ENCODE measurements at regions not wholly inside any gene's neighbourhood (a gene's known extent, or its start where the extent isn't known, plus 50 kb on each side); places are given as distances from the start of the nearest gene placed in this dataset.

GRCh38 chr10:52633266-52633665, 139.3 kb downstream of the MBL2 start:
- ATAC-seq = no peak
- TF ChIP-seq ZFP3 (CRISPR knock-in tag; IDR thresholded peaks at IDR 0.05) (no peak), CSDC2 (CRISPR knock-in tag; IDR thresholded peaks at IDR 0.05) (no peak), ZNF70 (CRISPR knock-in tag; IDR thresholded peaks at IDR 0.05) (no peak), ARNTL (CRISPR knock-in tag; IDR thresholded peaks at IDR 0.05; ENCODE audit: borderline replicate concordance, low read depth) (no peak), BACH2 (CRISPR knock-in tag; IDR thresholded peaks at IDR 0.05; ENCODE audit: borderline replicate concordance) (no peak), ISL1 (CRISPR knock-in tag; IDR thresholded peaks at IDR 0.05) (no peak), PATZ1 (CRISPR knock-in tag; IDR thresholded peaks at IDR 0.05; ENCODE audit: borderline replicate concordance) (no peak), CREB5 (CRISPR knock-in tag; IDR thresholded peaks at IDR 0.05; ENCODE audit: low read depth) (no peak), ZC3H10 (CRISPR knock-in tag; IDR thresholded peaks at IDR 0.05) (no peak), TSHZ2 (CRISPR knock-in tag; IDR thresholded peaks at IDR 0.05) (no peak), POU6F1 (CRISPR knock-in tag; IDR thresholded peaks at IDR 0.05; ENCODE audit: borderline replicate concordance, low read depth) (no peak), RARB (CRISPR knock-in tag; IDR thresholded peaks at IDR 0.05) (no peak), TOX (CRISPR knock-in tag; IDR thresholded peaks at IDR 0.05; ENCODE audit: borderline replicate concordance) (no peak)

- TF ChIP-seq CSRNP3 (CRISPR knock-in tag; IDR thresholded peaks at IDR 0.05) (no peak), ISL1 (CRISPR knock-in tag; IDR thresholded peaks at IDR 0.05) (no peak), SNAI2 (CRISPR knock-in tag; IDR thresholded peaks at IDR 0.05) (no peak), TOX (CRISPR knock-in tag; IDR thresholded peaks at IDR 0.05; ENCODE audit: borderline replicate concordance) (no peak), RARB (CRISPR knock-in tag; IDR thresholded peaks at IDR 0.05) (no peak), TCF4 (CRISPR knock-in tag; IDR thresholded peaks at IDR 0.05; ENCODE audit: borderline replicate concordance) (no peak)
- ATAC-seq = no peak
These were observed 136.9 kb downstream of the MBL2 start for GRCh38 chr10:52635651-52636050.

GRCh38 chr10:52636874-52637273, 135.7 kb downstream of the MBL2 start:
- TF ChIP-seq ZNF8 (CRISPR knock-in tag; IDR thresholded peaks at IDR 0.05) = peak; percentile 87
- TF ChIP-seq CSDC2 (CRISPR knock-in tag; IDR thresholded peaks at IDR 0.05) = no peak
- TF ChIP-seq CSRNP3 (CRISPR knock-in tag; IDR thresholded peaks at IDR 0.05) = no peak
- TF ChIP-seq ZNF70 (CRISPR knock-in tag; IDR thresholded peaks at IDR 0.05) = no peak
- no peak for ATAC-seq

- ATAC-seq = no peak
- no peak for TF ChIP-seq OSR1 (CRISPR knock-in tag; IDR thresholded peaks at IDR 0.05)
- no peak for TF ChIP-seq GLIS3 (CRISPR knock-in tag; IDR thresholded peaks at IDR 0.05)
- TF ChIP-seq PATZ1 (CRISPR knock-in tag; IDR thresholded peaks at IDR 0.05; ENCODE audit: borderline replicate concordance) = no peak
- no peak for TF ChIP-seq ESRRG (CRISPR knock-in tag; IDR thresholded peaks at IDR 0.05)
- TF ChIP-seq ZFP3 (CRISPR knock-in tag; IDR thresholded peaks at IDR 0.05) = no peak
- no peak for TF ChIP-seq POU6F1 (CRISPR knock-in tag; IDR thresholded peaks at IDR 0.05; ENCODE audit: borderline replicate concordance, low read depth)
- no peak for TF ChIP-seq SNAI2 (CRISPR knock-in tag; IDR thresholded peaks at IDR 0.05)
- TF ChIP-seq CREB5 (CRISPR knock-in tag; IDR thresholded peaks at IDR 0.05; ENCODE audit: low read depth) = no peak
- TF ChIP-seq CSDC2 (CRISPR knock-in tag; IDR thresholded peaks at IDR 0.05) = no peak
These were observed 135.0 kb downstream of the MBL2 start for GRCh38 chr10:52637592-52637991.
